ENCODE measurements at regions not wholly inside any gene's neighbourhood (a gene's known extent, or its start where the extent isn't known, plus 50 kb on each side); places are given as distances from the start of the nearest gene placed in this dataset.

DNA sequence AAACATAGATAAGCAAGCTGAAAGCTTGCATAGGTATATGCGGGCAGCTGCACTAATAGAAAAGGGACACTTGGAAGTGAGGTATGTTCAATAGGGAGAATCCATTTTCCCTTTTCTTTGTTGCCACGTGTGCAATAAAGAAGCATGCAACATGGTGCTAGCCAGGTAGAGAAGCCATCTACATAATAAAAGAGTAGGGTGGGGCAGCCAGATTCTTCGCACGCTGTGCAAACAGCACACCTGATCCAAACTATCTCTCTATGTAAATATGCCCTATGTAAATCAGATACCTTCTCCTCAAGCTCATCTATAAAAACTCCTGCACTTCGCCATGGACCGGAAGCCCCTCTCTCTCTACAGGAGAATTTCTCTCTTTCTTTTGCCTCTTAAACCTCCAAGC is 91.9 kb upstream of the C9orf72 start:
- DNase-seq = no peak
- H3K27me3 ChIP-seq = no peaks in the 10 kb centered on the region
- H3K9me3 ChIP-seq = no peaks in the 10 kb centered on the region
- TF ChIP-seq, protein P1, sequence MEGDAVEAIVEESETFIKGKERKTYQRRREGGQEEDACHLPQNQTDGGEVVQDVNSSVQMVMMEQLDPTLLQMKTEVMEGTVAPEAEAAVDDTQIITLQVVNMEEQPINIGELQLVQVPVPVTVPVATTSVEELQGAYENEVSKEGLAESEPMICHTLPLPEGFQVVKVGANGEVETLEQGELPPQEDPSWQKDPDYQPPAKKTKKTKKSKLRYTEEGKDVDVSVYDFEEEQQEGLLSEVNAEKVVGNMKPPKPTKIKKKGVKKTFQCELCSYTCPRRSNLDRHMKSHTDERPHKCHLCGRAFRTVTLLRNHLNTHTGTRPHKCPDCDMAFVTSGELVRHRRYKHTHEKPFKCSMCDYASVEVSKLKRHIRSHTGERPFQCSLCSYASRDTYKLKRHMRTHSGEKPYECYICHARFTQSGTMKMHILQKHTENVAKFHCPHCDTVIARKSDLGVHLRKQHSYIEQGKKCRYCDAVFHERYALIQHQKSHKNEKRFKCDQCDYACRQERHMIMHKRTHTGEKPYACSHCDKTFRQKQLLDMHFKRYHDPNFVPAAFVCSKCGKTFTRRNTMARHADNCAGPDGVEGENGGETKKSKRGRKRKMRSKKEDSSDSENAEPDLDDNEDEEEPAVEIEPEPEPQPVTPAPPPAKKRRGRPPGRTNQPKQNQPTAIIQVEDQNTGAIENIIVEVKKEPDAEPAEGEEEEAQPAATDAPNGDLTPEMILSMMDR (IDR thresholded peaks at IDR 0.05) = no peak
- no peak for TF ChIP-seq POLR2A (IDR thresholded peaks at IDR 0.05)
- TF ChIP-seq EP300 (IDR thresholded peaks at IDR 0.05) = no peak
- TF ChIP-seq POLR2AphosphoS5 (IDR thresholded peaks at IDR 0.05) = no peak
- peaks cover 0 to 4% (median 0%) of the 10 kb centered on the region in 4 donors for H3K4me1 ChIP-seq
- no peak overlapping the region for H3K27ac ChIP-seq
- no peaks in the 10 kb centered on the region for H3K36me3 ChIP-seq
- H3K4me3 ChIP-seq = no peak overlapping the region
- WGBS, 2 donors = 17 to 73% methylated on average over 6 of the region's 6 CpGs
- intact Hi-C loops (cut with DNase I) = no loop called here

DNA sequence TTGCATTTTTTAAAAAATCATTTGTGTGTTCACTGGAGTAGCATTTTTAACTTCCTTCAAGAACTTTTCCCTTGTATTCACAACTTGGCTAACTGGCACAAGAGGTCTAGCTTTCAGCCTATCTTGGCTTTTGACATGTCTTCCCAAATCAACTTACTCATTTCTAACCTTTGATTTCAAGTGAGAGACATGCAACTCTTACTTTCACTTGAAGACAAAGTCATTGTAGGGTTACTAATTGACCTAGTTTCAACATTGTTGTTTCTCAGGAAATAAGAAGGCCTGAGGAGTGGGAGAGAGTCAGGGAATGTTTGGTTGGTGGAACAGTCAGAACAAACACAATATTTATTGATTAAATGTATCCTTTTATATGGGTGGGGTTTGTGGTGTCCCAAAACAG is 95.0 kb upstream of the C9orf72 start:
- no peak for DNase-seq
- H3K27ac ChIP-seq = no peak overlapping the region
- H3K9me3 ChIP-seq = no peaks in the 10 kb centered on the region
- no peak for TF ChIP-seq POLR2AphosphoS5 (IDR thresholded peaks at IDR 0.05)
- TF ChIP-seq, protein P1 (IDR thresholded peaks at IDR 0.05) = no peak
- peaks cover 0 to 4% (median 0%) of the 10 kb centered on the region in 4 donors for H3K4me1 ChIP-seq
- intact Hi-C loops (cut with DNase I) = no loop called here
- H3K27me3 ChIP-seq = no peaks in the 10 kb centered on the region
- no peak overlapping the region for H3K4me3 ChIP-seq
- H3K36me3 ChIP-seq = no peaks in the 10 kb centered on the region

DNA sequence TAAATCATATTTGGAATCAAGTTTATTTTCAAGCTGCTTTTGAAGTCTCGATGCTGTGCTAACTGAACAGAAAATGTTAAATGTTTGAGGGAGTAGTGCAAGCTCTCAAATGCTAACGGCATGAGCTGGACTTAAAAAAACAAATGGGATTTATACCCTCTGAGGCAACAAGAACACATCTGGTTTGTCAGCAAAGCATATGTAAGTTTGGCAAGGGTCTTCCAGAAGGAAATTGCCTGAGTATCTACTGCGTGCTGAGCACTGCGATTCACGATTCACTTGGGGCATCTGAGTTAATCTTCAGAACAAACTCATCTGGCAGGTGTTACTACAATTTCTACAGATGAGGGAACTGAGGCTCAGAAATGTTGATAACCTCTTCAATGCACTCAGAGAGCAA is 98.4 kb upstream of the C9orf72 start:
- Histone ChIP-seq H3K4me3 (no peak overlapping the region), H3K9me3 (no peaks in the 10 kb centered on the region), H3K36me3 (no peaks in the 10 kb centered on the region), H3K27me3 (no peaks in the 10 kb centered on the region), H3K27ac (no peak overlapping the region), H3K4me1 (peaks cover 0 to 4% (median 0%) of the 10 kb centered on the region in 4 donors)
- DNase-seq = no peak
- intact Hi-C loops (cut with DNase I) = no loop called here
- TF ChIP-seq EP300 (IDR thresholded peaks at IDR 0.05) (no peak), POLR2A (IDR thresholded peaks at IDR 0.05) (no peak), POLR2AphosphoS5 (IDR thresholded peaks at IDR 0.05) (no peak)
- TF ChIP-seq, protein P1 (IDR thresholded peaks at IDR 0.05) = no peak
- 69 to 83% methylated on average over 5 of the region's 5 CpGs for WGBS, 2 donors

GRCh38 chr9:27672718-27673117 is 99.4 kb upstream of the C9orf72 start:
- H3K36me3 ChIP-seq = no peaks in the 10 kb centered on the region
- peaks cover 0 to 4% (median 0%) of the 10 kb centered on the region in 4 donors for H3K4me1 ChIP-seq
- TF ChIP-seq POLR2AphosphoS5 (IDR thresholded peaks at IDR 0.05) = no peak
- no peak for TF ChIP-seq EP300 (IDR thresholded peaks at IDR 0.05)
- TF ChIP-seq POLR2A (IDR thresholded peaks at IDR 0.05) = no peak
- TF ChIP-seq, protein P1 (IDR thresholded peaks at IDR 0.05) = no peak
- H3K27me3 ChIP-seq = no peaks in the 10 kb centered on the region
- no peak overlapping the region for H3K4me3 ChIP-seq
- H3K9me3 ChIP-seq = no peaks in the 10 kb centered on the region
- intact Hi-C loops (cut with DNase I) = no loop called here
- DNase-seq = no peak
- H3K27ac ChIP-seq = no peak overlapping the region
- WGBS, 2 donors = 79 to 92% methylated on average over 3 of the region's 3 CpGs

DNA sequence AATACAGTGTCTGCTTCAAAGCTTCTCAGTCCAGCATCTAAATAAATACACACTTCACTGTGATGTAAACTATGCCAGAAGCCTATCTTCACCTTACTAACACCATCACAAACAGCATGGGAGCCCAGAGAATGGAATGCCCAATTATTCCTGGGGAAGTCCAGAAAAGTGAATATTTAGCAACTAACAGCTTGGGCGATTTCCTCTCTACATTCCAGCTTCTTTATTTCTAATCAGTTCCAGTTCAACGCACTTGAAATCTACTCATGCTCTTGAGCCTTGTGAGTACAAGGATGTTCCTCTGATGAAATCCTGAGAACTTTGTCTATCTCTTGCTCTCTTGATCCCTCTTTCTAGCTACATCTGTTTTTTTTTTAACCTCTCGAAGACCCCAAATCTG is 100.4 kb upstream of the C9orf72 start:
- no peak for DNase-seq
- Histone ChIP-seq H3K4me1 (peaks cover 0 to 4% (median 0%) of the 10 kb centered on the region in 4 donors), H3K36me3 (no peaks in the 10 kb centered on the region), H3K27me3 (no peaks in the 10 kb centered on the region), H3K9me3 (no peaks in the 10 kb centered on the region), H3K27ac (no peak overlapping the region), H3K4me3 (no peak overlapping the region)
- 87 to 90% methylated on average over 3 of the region's 3 CpGs for WGBS, 2 donors
- intact Hi-C loops (cut with DNase I) = no loop called here
- TF ChIP-seq, protein P1 (IDR thresholded peaks at IDR 0.05) = no peak
- TF ChIP-seq POLR2AphosphoS5 (IDR thresholded peaks at IDR 0.05) (no peak), EP300 (IDR thresholded peaks at IDR 0.05) (no peak), POLR2A (IDR thresholded peaks at IDR 0.05) (no peak)

Measured in sigmoid colon (tissue), 6 donors.